ENCODE measurements at regions not wholly inside any gene's neighbourhood (a gene's known extent, or its start where the extent isn't known, plus 50 kb on each side); places are given as distances from the start of the nearest gene placed in this dataset.

DNA sequence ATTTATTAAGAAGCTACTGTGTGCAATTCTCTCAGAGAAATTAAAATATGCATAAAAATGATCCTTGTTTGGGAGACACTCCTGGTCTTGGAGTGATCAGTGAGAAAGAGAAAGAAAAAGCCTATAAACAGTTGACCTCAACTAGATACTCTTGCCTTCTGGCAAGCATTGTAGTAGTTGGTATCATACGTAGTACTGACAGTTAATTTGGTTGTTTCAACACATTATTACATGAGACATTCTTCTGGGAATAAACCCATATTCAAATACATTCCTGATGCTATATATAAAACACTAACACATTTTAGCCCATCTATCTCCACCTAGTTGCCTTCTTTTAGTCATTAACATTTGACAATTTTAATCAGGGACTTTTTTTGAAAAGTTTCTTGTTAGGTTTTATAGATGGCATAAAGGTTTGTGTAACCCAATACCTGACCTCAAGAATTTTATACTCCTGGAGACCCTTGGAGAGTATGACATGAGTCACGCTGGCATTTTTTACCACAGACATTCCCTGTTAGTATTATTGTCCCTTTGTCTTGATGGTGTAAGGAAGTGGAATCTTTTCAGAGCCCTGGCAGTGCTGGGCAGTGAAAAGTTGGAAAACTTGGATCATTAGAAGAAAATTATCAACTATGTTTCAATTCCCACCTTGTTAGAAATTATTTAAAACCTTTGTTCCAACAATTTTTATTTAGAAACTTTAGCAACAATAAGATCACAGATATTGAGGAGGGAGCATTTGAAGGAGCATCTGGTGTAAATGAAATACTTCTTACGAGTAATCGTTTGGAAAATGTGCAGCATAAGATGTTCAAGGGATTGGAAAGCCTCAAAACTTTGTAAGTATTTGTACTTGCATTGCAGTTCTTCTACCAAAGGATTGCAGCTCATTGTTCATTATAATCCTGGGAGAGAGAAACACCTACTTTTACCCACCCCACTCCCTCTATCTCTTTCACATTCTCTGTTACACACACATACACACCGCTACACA, 167.1 kb upstream of the PACRGL start:
- H3K36me3 ChIP-seq (ENCODE audit: control insufficient read depth in 1 of 2, insufficient read depth in 2 of 2, low read length in 2 of 2), result no peaks in the 10 kb centered on the region

DNA sequence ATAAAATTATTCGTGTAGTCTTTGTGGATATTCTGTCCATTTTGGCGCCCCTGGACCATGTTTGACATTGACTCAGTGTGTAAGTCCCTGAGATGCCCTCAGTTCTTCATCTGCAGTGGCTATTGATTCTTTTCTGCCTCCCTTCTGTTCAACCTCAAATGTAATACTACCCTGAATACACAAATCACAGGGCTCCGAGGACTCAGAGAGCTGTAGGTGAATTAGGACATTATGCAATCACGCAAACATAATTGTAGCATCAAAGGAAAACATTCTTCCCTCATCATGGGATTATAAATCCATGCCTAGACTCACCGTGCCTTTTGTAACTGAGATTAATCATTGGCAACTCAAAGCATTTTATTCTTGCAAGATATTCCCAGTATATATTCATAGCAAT, 161.4 kb upstream of the PACRGL start:
- H3K27ac ChIP-seq (ENCODE audit: low read depth, low read length), result no peak overlapping the region
- H3K9me3 ChIP-seq (ENCODE audit: control insufficient read depth in 1 of 2, low read length in 2 of 2), result no peaks in the 10 kb centered on the region
- H3K4me3 ChIP-seq (ENCODE audit: low read depth in 1 of 2, low read length in 2 of 2), result no peak overlapping the region
- no peaks in the 10 kb centered on the region for H3K4me1 ChIP-seq (ENCODE audit: control insufficient read depth in 1 of 2, insufficient read depth in 2 of 2, low read length in 2 of 2)
- no peaks in the 10 kb centered on the region for H3K27me3 ChIP-seq (ENCODE audit: control insufficient read depth in 1 of 2, insufficient read depth in 2 of 2, low read length in 2 of 2)
- H3K36me3 ChIP-seq (ENCODE audit: control insufficient read depth in 1 of 2, insufficient read depth in 2 of 2, low read length in 2 of 2), result no peaks in the 10 kb centered on the region
- no peak overlapping the region for H3K9ac ChIP-seq (ENCODE audit: low read depth in 1 of 2, low read length in 2 of 2)

More for the DNA sequence above, 167.1 kb upstream of the PACRGL start:
- Histone ChIP-seq H3K27me3 (ENCODE audit: control insufficient read depth in 1 of 2, insufficient read depth in 2 of 2, low read length in 2 of 2) (no peaks in the 10 kb centered on the region), H3K9me3 (ENCODE audit: control insufficient read depth in 1 of 2, low read length in 2 of 2) (no peaks in the 10 kb centered on the region), H3K4me1 (ENCODE audit: control insufficient read depth in 1 of 2, insufficient read depth in 2 of 2, low read length in 2 of 2) (peaks cover 0 to 4% of the 10 kb centered on the region in 2 donors), H3K27ac (ENCODE audit: low read depth, low read length) (no peak overlapping the region), H3K4me3 (ENCODE audit: low read depth in 1 of 2, low read length in 2 of 2) (no peak overlapping the region), H3K9ac (ENCODE audit: low read depth in 1 of 2, low read length in 2 of 2) (no peak overlapping the region)

DNA sequence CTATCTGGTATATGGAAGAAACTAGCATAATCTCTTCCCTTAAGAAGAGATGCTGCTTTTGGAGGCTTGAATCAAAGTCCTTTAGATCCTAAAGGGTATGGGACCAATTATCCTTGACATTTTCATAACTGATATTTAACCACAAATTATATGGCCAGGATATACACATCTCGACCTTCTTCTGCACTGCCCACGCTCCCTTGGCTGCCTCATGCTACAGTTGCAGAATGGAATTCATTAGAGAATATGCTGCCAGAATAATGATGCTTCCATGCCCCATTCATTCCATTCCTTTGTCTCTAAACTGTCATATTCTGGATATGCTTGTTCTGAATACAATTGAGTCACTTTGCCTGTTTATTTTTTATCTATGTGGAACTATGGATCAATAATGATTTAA, 157.1 kb upstream of the PACRGL start:
- H3K27me3 ChIP-seq (ENCODE audit: control insufficient read depth in 1 of 2, insufficient read depth in 2 of 2, low read length in 2 of 2), result no peaks in the 10 kb centered on the region
- no peak overlapping the region for H3K9ac ChIP-seq (ENCODE audit: low read depth in 1 of 2, low read length in 2 of 2)
- H3K27ac ChIP-seq (ENCODE audit: low read depth, low read length), result no peak overlapping the region
- no peak overlapping the region for H3K4me3 ChIP-seq (ENCODE audit: low read depth in 1 of 2, low read length in 2 of 2)
- no peaks in the 10 kb centered on the region for H3K4me1 ChIP-seq (ENCODE audit: control insufficient read depth in 1 of 2, insufficient read depth in 2 of 2, low read length in 2 of 2)
- no peaks in the 10 kb centered on the region for H3K9me3 ChIP-seq (ENCODE audit: control insufficient read depth in 1 of 2, low read length in 2 of 2)
- no peaks in the 10 kb centered on the region for H3K36me3 ChIP-seq (ENCODE audit: control insufficient read depth in 1 of 2, insufficient read depth in 2 of 2, low read length in 2 of 2)

DNA sequence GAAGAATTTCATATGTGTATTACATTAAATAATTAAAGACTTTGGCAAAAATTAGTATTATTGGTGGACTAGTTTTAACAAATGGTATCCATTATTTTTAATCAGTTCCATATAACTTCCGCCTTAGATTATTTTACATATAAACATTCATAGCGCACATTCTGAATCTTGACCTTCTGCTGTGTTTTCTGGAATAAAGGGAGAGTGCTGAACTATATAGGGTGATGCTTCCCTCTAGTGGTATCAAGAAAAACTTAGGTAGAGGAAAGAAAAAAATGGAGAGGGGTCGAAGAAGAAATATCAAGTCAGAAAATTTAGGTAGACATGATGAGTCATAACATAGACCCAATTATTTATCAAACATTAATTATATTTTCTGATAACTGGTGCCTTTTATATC, 155.6 kb upstream of the PACRGL start:
- no peak overlapping the region for H3K4me3 ChIP-seq (ENCODE audit: low read depth in 1 of 2, low read length in 2 of 2)
- H3K9ac ChIP-seq (ENCODE audit: low read depth in 1 of 2, low read length in 2 of 2), result no peak overlapping the region
- no peaks in the 10 kb centered on the region for H3K36me3 ChIP-seq (ENCODE audit: control insufficient read depth in 1 of 2, insufficient read depth in 2 of 2, low read length in 2 of 2)
- no peaks in the 10 kb centered on the region for H3K27me3 ChIP-seq (ENCODE audit: control insufficient read depth in 1 of 2, insufficient read depth in 2 of 2, low read length in 2 of 2)
- H3K4me1 ChIP-seq (ENCODE audit: control insufficient read depth in 1 of 2, insufficient read depth in 2 of 2, low read length in 2 of 2), result no peaks in the 10 kb centered on the region
- H3K27ac ChIP-seq (ENCODE audit: low read depth, low read length), result no peak overlapping the region
- no peaks in the 10 kb centered on the region for H3K9me3 ChIP-seq (ENCODE audit: control insufficient read depth in 1 of 2, low read length in 2 of 2)

DNA sequence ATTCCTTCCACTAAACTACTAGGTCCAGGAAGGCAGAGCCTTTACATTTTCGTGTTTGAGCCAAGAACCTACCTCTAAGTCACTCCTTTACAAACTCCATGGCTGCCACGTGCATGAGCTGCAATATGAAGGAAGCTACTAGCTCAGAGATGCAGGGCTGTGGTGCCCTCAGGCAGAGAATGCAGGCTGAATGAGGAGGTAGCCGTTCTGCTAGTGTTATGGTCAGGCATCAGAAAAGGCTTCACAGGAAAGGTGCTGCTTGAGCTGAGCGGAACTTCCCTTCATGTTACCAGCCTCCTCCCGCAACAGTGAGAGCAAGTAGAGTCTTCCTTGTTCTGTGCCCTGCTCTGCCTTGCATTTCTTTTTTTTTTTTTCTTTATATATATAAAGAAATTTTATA, 148.3 kb upstream of the PACRGL start:
- no peaks in the 10 kb centered on the region for H3K36me3 ChIP-seq (ENCODE audit: control insufficient read depth in 1 of 2, insufficient read depth in 2 of 2, low read length in 2 of 2)
- H3K4me3 ChIP-seq (ENCODE audit: low read depth in 1 of 2, low read length in 2 of 2), result no peak overlapping the region
- no peaks in the 10 kb centered on the region for H3K27me3 ChIP-seq (ENCODE audit: control insufficient read depth in 1 of 2, insufficient read depth in 2 of 2, low read length in 2 of 2)
- no peaks in the 10 kb centered on the region for H3K4me1 ChIP-seq (ENCODE audit: control insufficient read depth in 1 of 2, insufficient read depth in 2 of 2, low read length in 2 of 2)
- no peaks in the 10 kb centered on the region for H3K9me3 ChIP-seq (ENCODE audit: control insufficient read depth in 1 of 2, low read length in 2 of 2)
- H3K9ac ChIP-seq (ENCODE audit: low read depth in 1 of 2, low read length in 2 of 2), result no peak overlapping the region
- H3K27ac ChIP-seq (ENCODE audit: low read depth, low read length), result no peak overlapping the region

DNA sequence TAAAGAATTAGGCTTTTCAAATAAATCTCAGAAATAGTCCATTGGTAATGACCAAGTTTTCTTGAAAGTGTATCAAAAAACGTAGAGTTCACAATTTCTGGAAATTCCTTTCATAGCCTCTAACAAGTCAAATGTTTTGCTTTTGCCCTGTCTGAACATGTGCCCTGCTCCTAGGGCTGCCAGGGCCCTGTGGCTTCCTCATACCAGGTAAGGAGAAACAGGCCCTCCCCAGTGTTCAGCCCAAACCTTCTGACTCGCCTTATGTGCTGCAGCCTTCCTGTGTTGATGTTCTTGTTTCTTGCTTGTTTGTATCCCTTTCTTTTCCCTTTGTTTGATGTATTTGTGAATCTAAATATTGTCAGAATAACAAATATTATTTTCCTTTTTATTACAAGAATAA, 146.1 kb upstream of the PACRGL start:
- H3K4me3 ChIP-seq (ENCODE audit: low read depth in 1 of 2, low read length in 2 of 2), result no peak overlapping the region

DNA sequence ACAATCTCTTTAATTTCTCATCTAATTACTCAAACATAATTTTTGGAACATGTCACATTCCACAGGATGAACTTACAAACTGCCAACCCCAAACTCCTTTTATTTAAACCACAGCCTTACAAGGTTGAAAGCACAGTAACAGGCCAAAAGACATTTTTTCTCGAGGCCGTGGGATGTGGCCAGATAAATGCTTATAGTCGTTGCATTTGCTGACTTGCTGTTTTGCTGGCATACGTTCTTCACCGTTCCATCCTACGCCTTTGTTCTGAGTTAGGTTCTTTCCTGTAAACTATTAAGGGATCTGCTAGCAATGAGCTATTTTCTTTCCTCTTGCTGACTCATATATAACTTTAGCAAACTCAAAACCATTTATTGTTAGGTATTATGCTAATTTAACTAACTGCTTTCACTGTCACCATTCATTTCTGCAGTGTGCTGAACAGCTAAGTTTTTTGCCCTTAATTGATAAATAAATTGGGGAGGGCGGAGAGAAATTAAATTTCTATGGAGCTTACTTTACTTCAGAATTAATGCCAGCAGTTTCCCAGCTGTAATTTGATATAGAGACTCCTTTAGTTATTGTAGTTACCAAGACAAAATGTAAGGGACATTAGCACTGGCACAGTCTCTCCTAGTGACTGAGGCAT, 135.1 kb upstream of the PACRGL start:
- H3K4me1 ChIP-seq (ENCODE audit: control insufficient read depth in 1 of 2, insufficient read depth in 2 of 2, low read length in 2 of 2), result no peaks in the 10 kb centered on the region
- H3K4me3 ChIP-seq (ENCODE audit: low read depth in 1 of 2, low read length in 2 of 2), result no peak overlapping the region
- H3K27me3 ChIP-seq (ENCODE audit: control insufficient read depth in 1 of 2, insufficient read depth in 2 of 2, low read length in 2 of 2), result no peaks in the 10 kb centered on the region
- H3K9ac ChIP-seq (ENCODE audit: low read depth in 1 of 2, low read length in 2 of 2), result no peak overlapping the region
- H3K36me3 ChIP-seq (ENCODE audit: control insufficient read depth in 1 of 2, insufficient read depth in 2 of 2, low read length in 2 of 2), result no peaks in the 10 kb centered on the region
- no peak overlapping the region for H3K27ac ChIP-seq (ENCODE audit: low read depth, low read length)
- H3K9me3 ChIP-seq (ENCODE audit: control insufficient read depth in 1 of 2, low read length in 2 of 2), result no peaks in the 10 kb centered on the region

More for the DNA sequence above, 146.1 kb upstream of the PACRGL start:
- Histone ChIP-seq H3K27me3 (ENCODE audit: control insufficient read depth in 1 of 2, insufficient read depth in 2 of 2, low read length in 2 of 2) (no peaks in the 10 kb centered on the region), H3K9ac (ENCODE audit: low read depth in 1 of 2, low read length in 2 of 2) (no peak overlapping the region), H3K27ac (ENCODE audit: low read depth, low read length) (no peak overlapping the region), H3K4me1 (ENCODE audit: control insufficient read depth in 1 of 2, insufficient read depth in 2 of 2, low read length in 2 of 2) (no peaks in the 10 kb centered on the region), H3K9me3 (ENCODE audit: control insufficient read depth in 1 of 2, low read length in 2 of 2) (no peaks in the 10 kb centered on the region), H3K36me3 (ENCODE audit: control insufficient read depth in 1 of 2, insufficient read depth in 2 of 2, low read length in 2 of 2) (no peaks in the 10 kb centered on the region)

DNA sequence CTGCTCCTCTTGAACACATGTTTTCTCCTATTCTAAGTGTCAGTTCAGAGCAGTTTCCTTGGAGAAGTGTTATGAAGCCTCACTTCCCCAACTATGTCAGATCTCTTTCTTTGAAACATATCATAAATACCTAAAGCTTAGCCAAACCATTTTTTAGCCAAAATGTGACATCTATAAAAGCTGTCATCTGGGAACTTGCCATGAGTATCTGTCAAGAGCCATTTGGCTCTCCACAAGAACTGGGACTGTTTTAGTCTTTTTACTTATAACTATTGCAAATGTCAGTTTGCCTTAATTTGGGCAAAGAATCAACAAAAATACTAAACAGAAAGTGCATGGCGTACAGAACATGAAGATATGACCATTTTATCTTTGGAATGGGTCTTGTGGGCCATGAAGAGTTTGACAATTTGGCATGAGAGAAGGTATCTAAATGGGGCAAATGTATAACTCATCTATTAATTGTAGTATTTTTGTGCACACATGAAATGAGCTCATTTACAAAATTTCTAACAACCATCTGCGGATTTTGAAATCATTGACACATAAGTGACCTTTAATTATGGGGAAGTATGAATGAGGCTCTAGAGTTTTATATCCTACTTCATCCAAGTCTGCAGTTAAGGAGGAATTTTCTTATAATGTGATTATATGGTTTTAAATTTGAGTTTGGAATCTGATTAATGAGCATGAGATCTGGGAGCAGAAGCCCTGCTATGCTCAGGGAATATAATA, 129.1 kb upstream of the PACRGL start:
- Histone ChIP-seq H3K9me3 (ENCODE audit: control insufficient read depth in 1 of 2, low read length in 2 of 2) (no peaks in the 10 kb centered on the region), H3K36me3 (ENCODE audit: control insufficient read depth in 1 of 2, insufficient read depth in 2 of 2, low read length in 2 of 2) (no peaks in the 10 kb centered on the region), H3K27ac (ENCODE audit: low read depth, low read length) (no peak overlapping the region), H3K4me3 (ENCODE audit: low read depth in 1 of 2, low read length in 2 of 2) (no peak overlapping the region), H3K9ac (ENCODE audit: low read depth in 1 of 2, low read length in 2 of 2) (no peak overlapping the region), H3K27me3 (ENCODE audit: control insufficient read depth in 1 of 2, insufficient read depth in 2 of 2, low read length in 2 of 2) (no peaks in the 10 kb centered on the region), H3K4me1 (ENCODE audit: control insufficient read depth in 1 of 2, insufficient read depth in 2 of 2, low read length in 2 of 2) (no peaks in the 10 kb centered on the region)

DNA sequence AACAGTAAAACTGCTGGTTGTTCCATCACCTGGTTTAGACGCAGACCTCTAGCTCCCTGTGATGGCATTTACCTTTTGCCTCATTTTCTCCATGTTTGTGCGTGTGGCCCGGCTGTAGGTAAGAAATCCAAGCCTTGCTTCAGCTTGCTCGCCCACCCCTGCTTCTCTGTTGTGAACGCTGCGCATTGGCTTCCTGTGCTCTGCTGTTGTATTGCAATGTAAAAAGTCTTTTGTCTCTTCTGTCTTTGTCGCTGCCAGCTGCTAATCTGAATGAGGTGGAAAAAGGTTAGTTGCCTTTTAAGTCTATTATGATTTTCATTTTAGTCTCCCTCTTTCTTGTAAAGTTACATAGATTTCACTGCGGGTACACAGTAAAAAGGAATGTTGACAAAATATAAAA, 127.3 kb upstream of the PACRGL start:
- Histone ChIP-seq H3K4me3 (ENCODE audit: low read depth in 1 of 2, low read length in 2 of 2) (no peak overlapping the region), H3K27me3 (ENCODE audit: control insufficient read depth in 1 of 2, insufficient read depth in 2 of 2, low read length in 2 of 2) (no peaks in the 10 kb centered on the region), H3K9ac (ENCODE audit: low read depth in 1 of 2, low read length in 2 of 2) (no peak overlapping the region), H3K9me3 (ENCODE audit: control insufficient read depth in 1 of 2, low read length in 2 of 2) (no peaks in the 10 kb centered on the region), H3K36me3 (ENCODE audit: control insufficient read depth in 1 of 2, insufficient read depth in 2 of 2, low read length in 2 of 2) (no peaks in the 10 kb centered on the region), H3K27ac (ENCODE audit: low read depth, low read length) (no peak overlapping the region), H3K4me1 (ENCODE audit: control insufficient read depth in 1 of 2, insufficient read depth in 2 of 2, low read length in 2 of 2) (no peaks in the 10 kb centered on the region)

DNA sequence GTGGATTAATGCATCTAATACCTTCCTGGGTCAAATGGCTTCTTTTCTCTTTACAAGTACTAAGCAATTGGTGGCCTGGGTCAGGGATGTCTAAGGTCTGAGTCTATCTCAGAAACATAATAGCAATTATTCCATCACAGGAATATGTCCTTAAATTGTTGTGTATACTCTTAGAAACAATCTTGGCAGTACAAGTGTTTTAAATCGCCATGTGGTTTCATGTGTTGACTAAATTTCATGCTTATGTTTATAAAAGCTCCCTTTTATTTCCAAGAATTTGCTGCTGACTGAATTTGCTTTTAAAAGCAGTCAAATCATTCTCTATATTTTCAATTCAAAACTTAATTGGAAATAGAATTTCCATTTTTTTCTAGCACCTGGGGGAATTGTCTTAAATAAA, 125.3 kb upstream of the PACRGL start:
- no peak overlapping the region for H3K9ac ChIP-seq (ENCODE audit: low read depth in 1 of 2, low read length in 2 of 2)
- H3K27me3 ChIP-seq (ENCODE audit: control insufficient read depth in 1 of 2, insufficient read depth in 2 of 2, low read length in 2 of 2), result no peaks in the 10 kb centered on the region
- no peaks in the 10 kb centered on the region for H3K9me3 ChIP-seq (ENCODE audit: control insufficient read depth in 1 of 2, low read length in 2 of 2)
- no peaks in the 10 kb centered on the region for H3K36me3 ChIP-seq (ENCODE audit: control insufficient read depth in 1 of 2, insufficient read depth in 2 of 2, low read length in 2 of 2)
- no peak overlapping the region for H3K4me3 ChIP-seq (ENCODE audit: low read depth in 1 of 2, low read length in 2 of 2)
- H3K4me1 ChIP-seq (ENCODE audit: control insufficient read depth in 1 of 2, insufficient read depth in 2 of 2, low read length in 2 of 2), result no peaks in the 10 kb centered on the region
- no peak overlapping the region for H3K27ac ChIP-seq (ENCODE audit: low read depth, low read length)
